GM23338 (cell line): ENCODE measurements at regions not wholly inside any gene's neighbourhood (a gene's known extent, or its start where the extent isn't known, plus 50 kb on each side); places are given as distances from the start of the nearest gene placed in this dataset.

Experiments used
- ATAC-seq: fragments of 200-7000 bp; cut with Tn5 transposase; 3 replicates; pipeline ENCODE4 v1.9.1; 2020
- DNase-seq: peaks from one replicate; pipeline ENCODE4 v3.0.0-alpha.2; 2015; ENCODE audit warnings: low spot score
- H2AFZ ChIP-seq: fragments of 200-600 bp; sonication (generic); 2 replicates; pipeline ENCODE4 v1.8.0; 2016; ENCODE audit warnings: antibody characterized with exemption, mild to moderate bottlenecking, moderate library complexity
- H3F3A ChIP-seq: fragments of 200-600 bp; sonication (generic); replicated peaks from 2 replicates; pipeline ENCODE4 v1.8.0; 2017; ENCODE audit warnings: antibody characterized with exemption, mixed run types, low read depth
- H3K27ac ChIP-seq: fragments of 200-600 bp; sonication (generic); 2 replicates; pipeline ENCODE4 v1.6.1; 2016; ENCODE audit warnings: low read depth
- H3K27me3 ChIP-seq: fragments of 200-600 bp; sonication (generic); 2 replicates; pipeline ENCODE4 v1.8.0; 2016; ENCODE audit warnings: mild to moderate bottlenecking, mixed run types, moderate library complexity; ENCODE audit not compliant: insufficient read depth
- H3K36me3 ChIP-seq: fragments of 200-600 bp; sonication (generic); 2 replicates; pipeline ENCODE4 v1.8.0; 2016; ENCODE audit warnings: mild to moderate bottlenecking; ENCODE audit not compliant: insufficient read depth
- H3K4me1 ChIP-seq: fragments of 200-600 bp; sonication (generic); 2 replicates; pipeline ENCODE4 v1.8.0; 2016; ENCODE audit warnings: mild to moderate bottlenecking, moderate library complexity; ENCODE audit not compliant: insufficient read depth
- H3K4me2 ChIP-seq: fragments of 200-600 bp; sonication (generic); 2 replicates; pipeline ENCODE4 v1.7.1; 2017; ENCODE audit warnings: mixed run types
- H3K4me3 ChIP-seq: fragments of 200-600 bp; sonication (generic); 2 replicates; pipeline ENCODE4 v1.6.1; 2016; ENCODE audit warnings: mixed run types
- H3K79me2 ChIP-seq: fragments of 200-600 bp; sonication (generic); replicated peaks from 2 replicates; pipeline ENCODE4 v1.8.0; 2017; ENCODE audit warnings: mild to moderate bottlenecking; ENCODE audit not compliant: insufficient read depth
- H3K9me2 ChIP-seq: fragments of 200-600 bp; sonication (generic); 2 replicates; pipeline ENCODE4 v1.8.0; 2017; ENCODE audit not compliant: insufficient read depth
- H4K20me1 ChIP-seq: fragments of 200-600 bp; sonication (generic); replicated peaks from 2 replicates; pipeline ENCODE4 v1.8.0; 2017; ENCODE audit warnings: mild to moderate bottlenecking; ENCODE audit not compliant: insufficient read depth
- H3K27ac Mint-ChIP-seq: 2 replicates; pipeline ENCODE4 v1.8.0; 2020; ENCODE audit warnings: inconsistent platforms, mild to moderate bottlenecking, moderate library complexity, mixed read lengths
- H3K27me3 Mint-ChIP-seq: 3 replicates; pipeline ENCODE4 v1.8.0; 2022; ENCODE audit warnings: low read depth, mild to moderate bottlenecking, moderate library complexity, mixed read lengths, inconsistent platforms; ENCODE audit not compliant: insufficient read depth, poor library complexity
- H3K36me3 Mint-ChIP-seq: 3 replicates; pipeline ENCODE4 v1.8.0; 2021; ENCODE audit warnings: low read depth, mild to moderate bottlenecking, inconsistent platforms, moderate library complexity, mixed read lengths
- H3K4me1 Mint-ChIP-seq: 3 replicates; pipeline ENCODE4 v1.8.0; 2020; ENCODE audit warnings: mild to moderate bottlenecking, inconsistent platforms, mixed read lengths
- H3K4me3 Mint-ChIP-seq: 3 replicates; pipeline ENCODE4 v1.8.0; 2021; ENCODE audit warnings: moderate library complexity, mild to moderate bottlenecking, inconsistent platforms, mixed read lengths
- H3K9me3 Mint-ChIP-seq: 3 replicates; pipeline ENCODE4 v1.8.0; 2020; ENCODE audit warnings: moderate library complexity, mild to moderate bottlenecking, inconsistent platforms, mixed read lengths
- CREB1 ChIP-seq: fragments of 250-450 bp; sonication (Bioruptor Pico); IDR thresholded peaks from 2 replicates; pipeline ENCODE4 v1.5.0; 2020; ENCODE audit warnings: low read depth, mild to moderate bottlenecking, moderate library complexity
- ETS1 ChIP-seq: IDR thresholded peaks from 2 replicates; pipeline ENCODE4 v1.6.1; 2016; ENCODE audit warnings: antibody characterized with exemption
- EZH2 ChIP-seq: fragments of 200-600 bp; sonication (generic); IDR thresholded peaks from one replicate; pipeline ENCODE4 v1.8.0; 2017; ENCODE audit warnings: antibody characterized with exemption, mild to moderate bottlenecking, low read depth; ENCODE audit not compliant: unreplicated experiment
- EZH2phosphoT487 ChIP-seq: fragments of 200-600 bp; sonication (generic); IDR thresholded peaks from one replicate; pipeline ENCODE4 v1.8.1; 2018; ENCODE audit warnings: antibody characterized with exemption; ENCODE audit not compliant: unreplicated experiment
- JUNB ChIP-seq: IDR thresholded peaks from one replicate; pipeline ENCODE4 v1.6.1; 2016; ENCODE audit warnings: antibody characterized with exemption; ENCODE audit not compliant: unreplicated experiment
- NANOG ChIP-seq: IDR thresholded peaks from 2 replicates; pipeline ENCODE4 v1.6.1; 2016; ENCODE audit warnings: antibody characterized with exemption, borderline replicate concordance
- POLR2AphosphoS5 ChIP-seq: IDR thresholded peaks from 2 replicates; pipeline ENCODE4 v1.6.1; 2016; ENCODE audit warnings: antibody characterized with exemption, low read depth
- STAT1 ChIP-seq: IDR thresholded peaks from one replicate; pipeline ENCODE4 v1.6.1; 2016; ENCODE audit warnings: antibody characterized with exemption; ENCODE audit not compliant: unreplicated experiment
- ZNF114 ChIP-seq: fragments of 250-450 bp; sonication (Bioruptor Pico); IDR thresholded peaks from 2 replicates; pipeline ENCODE4 v1.5.0; 2020; ENCODE audit warnings: mild to moderate bottlenecking, moderate library complexity
- ZNF331 ChIP-seq: fragments of 250-450 bp; sonication (Bioruptor Pico); IDR thresholded peaks from 2 replicates; pipeline ENCODE4 v1.5.0; 2020; ENCODE audit warnings: low read depth, mild to moderate bottlenecking, moderate library complexity
- TF ChIP-seq, protein P1 (sequence below): fragments of 250-450 bp; sonication (Bioruptor Pico); IDR thresholded peaks from 2 replicates; pipeline ENCODE4 v1.5.0; 2020; ENCODE audit warnings: mild to moderate bottlenecking, moderate library complexity
- TF ChIP-seq, protein P2 (sequence below): IDR thresholded peaks from one replicate; pipeline ENCODE4 v1.6.1; 2018; ENCODE audit warnings: antibody characterized with exemption; ENCODE audit not compliant: unreplicated experiment
- TF ChIP-seq, protein P3 (sequence below), 2 experiments: fragments of 200-600 bp in 1 of 2; sonication (generic) in 1 of 2; conservative IDR thresholded peaks; 2 replicates each; pipeline versions ENCODE4 v1.5.1 to v1.6.1; 2016 to 2017; ENCODE audit warnings: antibody characterized with exemption in 2 of 2, low read depth in 2 of 2, mild to moderate bottlenecking in 2 of 2, moderate library complexity in 1 of 2

DNA sequence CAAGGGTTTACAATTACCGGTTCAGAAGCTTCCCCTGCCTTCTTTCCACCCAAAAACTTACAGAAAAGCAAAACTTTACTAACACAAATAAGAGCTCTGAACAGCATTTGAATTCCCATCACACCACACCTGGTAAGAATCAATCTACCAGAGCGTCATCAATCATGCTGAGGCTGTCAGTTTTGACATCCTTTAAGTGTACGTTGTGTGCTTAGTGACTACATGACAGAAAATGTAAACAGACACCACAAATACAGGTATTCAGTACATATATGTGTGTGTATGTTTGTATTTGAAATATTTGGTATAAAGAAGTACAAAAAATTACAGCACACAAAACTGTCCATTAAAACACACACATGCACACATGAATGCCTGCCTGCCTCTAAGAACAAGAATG is 523.5 kb downstream of the TMEM182 start (continued):
- TF ChIP-seq JUNB (no peak), NANOG (no peak), CREB1 (CRISPR knock-in tag) (no peak)

DNA sequence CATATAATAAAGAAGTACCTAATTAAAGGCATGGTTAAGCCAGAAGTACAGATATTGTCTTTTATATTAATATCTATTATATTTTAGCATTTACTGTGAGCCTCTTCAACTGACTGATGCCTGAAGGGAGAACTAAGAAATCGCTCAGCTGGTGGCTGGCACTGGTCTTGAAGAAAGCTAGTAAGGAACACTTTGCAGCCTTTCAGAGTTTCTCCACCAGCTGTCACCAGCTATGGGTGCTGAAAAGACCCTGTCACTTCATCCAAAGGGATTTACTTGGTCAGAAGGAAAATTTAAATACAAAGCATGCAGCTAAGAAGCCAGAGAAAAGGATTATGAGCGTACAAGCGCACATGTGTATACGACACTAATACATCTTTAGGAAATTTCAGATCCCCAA is 525.9 kb downstream of the TMEM182 start:
- no peak for ATAC-seq
- no peaks in the 10 kb centered on the region for H3F3A ChIP-seq
- H3K9me2 ChIP-seq: no peaks in the 10 kb centered on the region
- Mint-ChIP-seq H3K27me3 (peaks cover 5% of the 10 kb centered on the region), H3K36me3 (no peaks in the 10 kb centered on the region), H3K4me1 (peaks cover 35% of the 10 kb centered on the region), H3K27ac (no peak overlapping the region), H3K4me3 (no peak overlapping the region), H3K9me3 (no peaks in the 10 kb centered on the region)
- no peak overlapping the region for H3K27ac ChIP-seq
- no peaks in the 10 kb centered on the region for H4K20me1 ChIP-seq
- no peak for DNase-seq
- no peaks in the 10 kb centered on the region for H3K36me3 ChIP-seq
- H3K4me3 ChIP-seq: no peak overlapping the region
- TF ChIP-seq ZNF331 (CRISPR knock-in tag): no peak
- TF ChIP-seq ZNF114 (CRISPR knock-in tag): no peak
- TF ChIP-seq EZH2phosphoT487: no peak
- TF ChIP-seq JUNB: no peak
- TF ChIP-seq CREB1 (CRISPR knock-in tag): no peak
- no peak for TF ChIP-seq POLR2AphosphoS5
- TF ChIP-seq, protein P1, sequence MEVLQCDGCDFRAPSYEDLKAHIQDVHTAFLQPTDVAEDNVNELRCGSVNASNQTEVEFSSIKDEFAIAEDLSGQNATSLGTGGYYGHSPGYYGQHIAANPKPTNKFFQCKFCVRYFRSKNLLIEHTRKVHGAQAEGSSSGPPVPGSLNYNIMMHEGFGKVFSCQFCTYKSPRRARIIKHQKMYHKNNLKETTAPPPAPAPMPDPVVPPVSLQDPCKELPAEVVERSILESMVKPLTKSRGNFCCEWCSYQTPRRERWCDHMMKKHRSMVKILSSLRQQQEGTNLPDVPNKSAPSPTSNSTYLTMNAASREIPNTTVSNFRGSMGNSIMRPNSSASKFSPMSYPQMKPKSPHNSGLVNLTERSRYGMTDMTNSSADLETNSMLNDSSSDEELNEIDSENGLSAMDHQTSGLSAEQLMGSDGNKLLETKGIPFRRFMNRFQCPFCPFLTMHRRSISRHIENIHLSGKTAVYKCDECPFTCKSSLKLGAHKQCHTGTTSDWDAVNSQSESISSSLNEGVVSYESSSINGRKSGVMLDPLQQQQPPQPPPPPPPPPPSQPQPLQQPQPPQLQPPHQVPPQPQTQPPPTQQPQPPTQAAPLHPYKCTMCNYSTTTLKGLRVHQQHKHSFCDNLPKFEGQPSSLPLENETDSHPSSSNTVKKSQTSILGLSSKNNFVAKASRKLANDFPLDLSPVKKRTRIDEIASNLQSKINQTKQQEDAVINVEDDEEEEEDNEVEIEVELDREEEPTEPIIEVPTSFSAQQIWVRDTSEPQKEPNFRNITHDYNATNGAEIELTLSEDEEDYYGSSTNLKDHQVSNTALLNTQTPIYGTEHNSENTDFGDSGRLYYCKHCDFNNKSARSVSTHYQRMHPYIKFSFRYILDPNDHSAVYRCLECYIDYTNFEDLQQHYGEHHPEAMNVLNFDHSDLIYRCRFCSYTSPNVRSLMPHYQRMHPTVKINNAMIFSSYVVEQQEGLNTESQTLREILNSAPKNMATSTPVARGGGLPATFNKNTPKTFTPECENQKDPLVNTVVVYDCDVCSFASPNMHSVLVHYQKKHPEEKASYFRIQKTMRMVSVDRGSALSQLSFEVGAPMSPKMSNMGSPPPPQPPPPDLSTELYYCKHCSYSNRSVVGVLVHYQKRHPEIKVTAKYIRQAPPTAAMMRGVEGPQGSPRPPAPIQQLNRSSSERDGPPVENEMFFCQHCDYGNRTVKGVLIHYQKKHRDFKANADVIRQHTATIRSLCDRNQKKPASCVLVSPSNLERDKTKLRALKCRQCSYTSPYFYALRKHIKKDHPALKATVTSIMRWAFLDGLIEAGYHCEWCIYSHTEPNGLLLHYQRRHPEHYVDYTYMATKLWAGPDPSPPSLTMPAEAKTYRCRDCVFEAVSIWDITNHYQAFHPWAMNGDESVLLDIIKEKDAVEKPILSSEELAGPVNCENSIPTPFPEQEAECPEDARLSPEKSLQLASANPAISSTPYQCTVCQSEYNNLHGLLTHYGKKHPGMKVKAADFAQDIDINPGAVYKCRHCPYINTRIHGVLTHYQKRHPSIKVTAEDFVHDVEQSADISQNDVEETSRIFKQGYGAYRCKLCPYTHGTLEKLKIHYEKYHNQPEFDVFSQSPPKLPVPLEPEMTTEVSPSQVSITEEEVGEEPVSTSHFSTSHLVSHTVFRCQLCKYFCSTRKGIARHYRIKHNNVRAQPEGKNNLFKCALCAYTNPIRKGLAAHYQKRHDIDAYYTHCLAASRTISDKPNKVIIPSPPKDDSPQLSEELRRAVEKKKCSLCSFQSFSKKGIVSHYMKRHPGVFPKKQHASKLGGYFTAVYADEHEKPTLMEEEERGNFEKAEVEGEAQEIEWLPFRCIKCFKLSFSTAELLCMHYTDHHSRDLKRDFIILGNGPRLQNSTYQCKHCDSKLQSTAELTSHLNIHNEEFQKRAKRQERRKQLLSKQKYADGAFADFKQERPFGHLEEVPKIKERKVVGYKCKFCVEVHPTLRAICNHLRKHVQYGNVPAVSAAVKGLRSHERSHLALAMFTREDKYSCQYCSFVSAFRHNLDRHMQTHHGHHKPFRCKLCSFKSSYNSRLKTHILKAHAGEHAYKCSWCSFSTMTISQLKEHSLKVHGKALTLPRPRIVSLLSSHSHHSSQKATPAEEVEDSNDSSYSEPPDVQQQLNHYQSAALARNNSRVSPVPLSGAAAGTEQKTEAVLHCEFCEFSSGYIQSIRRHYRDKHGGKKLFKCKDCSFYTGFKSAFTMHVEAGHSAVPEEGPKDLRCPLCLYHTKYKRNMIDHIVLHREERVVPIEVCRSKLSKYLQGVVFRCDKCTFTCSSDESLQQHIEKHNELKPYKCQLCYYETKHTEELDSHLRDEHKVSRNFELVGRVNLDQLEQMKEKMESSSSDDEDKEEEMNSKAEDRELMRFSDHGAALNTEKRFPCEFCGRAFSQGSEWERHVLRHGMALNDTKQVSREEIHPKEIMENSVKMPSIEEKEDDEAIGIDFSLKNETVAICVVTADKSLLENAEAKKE: no peak
- TF ChIP-seq STAT1: no peak
- no peak for TF ChIP-seq EZH2
- TF ChIP-seq, protein P2, sequence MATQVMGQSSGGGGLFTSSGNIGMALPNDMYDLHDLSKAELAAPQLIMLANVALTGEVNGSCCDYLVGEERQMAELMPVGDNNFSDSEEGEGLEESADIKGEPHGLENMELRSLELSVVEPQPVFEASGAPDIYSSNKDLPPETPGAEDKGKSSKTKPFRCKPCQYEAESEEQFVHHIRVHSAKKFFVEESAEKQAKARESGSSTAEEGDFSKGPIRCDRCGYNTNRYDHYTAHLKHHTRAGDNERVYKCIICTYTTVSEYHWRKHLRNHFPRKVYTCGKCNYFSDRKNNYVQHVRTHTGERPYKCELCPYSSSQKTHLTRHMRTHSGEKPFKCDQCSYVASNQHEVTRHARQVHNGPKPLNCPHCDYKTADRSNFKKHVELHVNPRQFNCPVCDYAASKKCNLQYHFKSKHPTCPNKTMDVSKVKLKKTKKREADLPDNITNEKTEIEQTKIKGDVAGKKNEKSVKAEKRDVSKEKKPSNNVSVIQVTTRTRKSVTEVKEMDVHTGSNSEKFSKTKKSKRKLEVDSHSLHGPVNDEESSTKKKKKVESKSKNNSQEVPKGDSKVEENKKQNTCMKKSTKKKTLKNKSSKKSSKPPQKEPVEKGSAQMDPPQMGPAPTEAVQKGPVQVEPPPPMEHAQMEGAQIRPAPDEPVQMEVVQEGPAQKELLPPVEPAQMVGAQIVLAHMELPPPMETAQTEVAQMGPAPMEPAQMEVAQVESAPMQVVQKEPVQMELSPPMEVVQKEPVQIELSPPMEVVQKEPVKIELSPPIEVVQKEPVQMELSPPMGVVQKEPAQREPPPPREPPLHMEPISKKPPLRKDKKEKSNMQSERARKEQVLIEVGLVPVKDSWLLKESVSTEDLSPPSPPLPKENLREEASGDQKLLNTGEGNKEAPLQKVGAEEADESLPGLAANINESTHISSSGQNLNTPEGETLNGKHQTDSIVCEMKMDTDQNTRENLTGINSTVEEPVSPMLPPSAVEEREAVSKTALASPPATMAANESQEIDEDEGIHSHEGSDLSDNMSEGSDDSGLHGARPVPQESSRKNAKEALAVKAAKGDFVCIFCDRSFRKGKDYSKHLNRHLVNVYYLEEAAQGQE: no peak
- no peak for TF ChIP-seq ETS1
- TF ChIP-seq, protein P3, sequence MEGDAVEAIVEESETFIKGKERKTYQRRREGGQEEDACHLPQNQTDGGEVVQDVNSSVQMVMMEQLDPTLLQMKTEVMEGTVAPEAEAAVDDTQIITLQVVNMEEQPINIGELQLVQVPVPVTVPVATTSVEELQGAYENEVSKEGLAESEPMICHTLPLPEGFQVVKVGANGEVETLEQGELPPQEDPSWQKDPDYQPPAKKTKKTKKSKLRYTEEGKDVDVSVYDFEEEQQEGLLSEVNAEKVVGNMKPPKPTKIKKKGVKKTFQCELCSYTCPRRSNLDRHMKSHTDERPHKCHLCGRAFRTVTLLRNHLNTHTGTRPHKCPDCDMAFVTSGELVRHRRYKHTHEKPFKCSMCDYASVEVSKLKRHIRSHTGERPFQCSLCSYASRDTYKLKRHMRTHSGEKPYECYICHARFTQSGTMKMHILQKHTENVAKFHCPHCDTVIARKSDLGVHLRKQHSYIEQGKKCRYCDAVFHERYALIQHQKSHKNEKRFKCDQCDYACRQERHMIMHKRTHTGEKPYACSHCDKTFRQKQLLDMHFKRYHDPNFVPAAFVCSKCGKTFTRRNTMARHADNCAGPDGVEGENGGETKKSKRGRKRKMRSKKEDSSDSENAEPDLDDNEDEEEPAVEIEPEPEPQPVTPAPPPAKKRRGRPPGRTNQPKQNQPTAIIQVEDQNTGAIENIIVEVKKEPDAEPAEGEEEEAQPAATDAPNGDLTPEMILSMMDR (conservative IDR thresholded peaks at IDR 0.05; ENCODE audit: low read depth in 2 of 2): no peak
- TF ChIP-seq NANOG: no peak
- H3K4me2 ChIP-seq: no peak overlapping the region
- no peak overlapping the region for H2AFZ ChIP-seq
- H3K4me1 ChIP-seq: peaks cover 20% of the 10 kb centered on the region
- no peaks in the 10 kb centered on the region for H3K27me3 ChIP-seq
- no peaks in the 10 kb centered on the region for H3K79me2 ChIP-seq
